Right lobe of liver (tissue), 4 donors: ENCODE measurements at regions not wholly inside any gene's neighbourhood (a gene's known extent, or its start where the extent isn't known, plus 50 kb on each side); places are given as distances from the start of the nearest gene placed in this dataset.

Experiments used
- CTCF ChIP-seq, 4 donors: fragments of 200-600 bp in 3 of 4; fragments of 450-650 bp in 1 of 4; IDR thresholded peaks; one replicate each; pipeline versions ENCODE4 v1.5.1 to v1.8.0; 2016 to 2022; ENCODE audit warnings: antibody characterized with exemption in 4 of 4, mild to moderate bottlenecking in 2 of 4
- POLR2A ChIP-seq: fragments of 450-650 bp; IDR thresholded peaks from one replicate; pipeline ENCODE4 v1.6.1; 2017; ENCODE audit warnings: antibody characterized with exemption, mild to moderate bottlenecking
- donor health status: DM: no; HTN: no; CAD: no.
- donor health status: DM: no; HTN: no; CAD: no.
- donor health status: DM: no; HTN: yes; CAD: no.

GRCh38 chr4:114251020-114251419 lies 271.6 kb upstream of the ARSJ start:
- no peak for TF ChIP-seq CTCF (IDR thresholded peaks at IDR 0.05)
- no peak for TF ChIP-seq POLR2A
